ENCODE measurements at regions not wholly inside any gene's neighbourhood (a gene's known extent, or its start where the extent isn't known, plus 50 kb on each side); places are given as distances from the start of the nearest gene placed in this dataset.

DNA sequence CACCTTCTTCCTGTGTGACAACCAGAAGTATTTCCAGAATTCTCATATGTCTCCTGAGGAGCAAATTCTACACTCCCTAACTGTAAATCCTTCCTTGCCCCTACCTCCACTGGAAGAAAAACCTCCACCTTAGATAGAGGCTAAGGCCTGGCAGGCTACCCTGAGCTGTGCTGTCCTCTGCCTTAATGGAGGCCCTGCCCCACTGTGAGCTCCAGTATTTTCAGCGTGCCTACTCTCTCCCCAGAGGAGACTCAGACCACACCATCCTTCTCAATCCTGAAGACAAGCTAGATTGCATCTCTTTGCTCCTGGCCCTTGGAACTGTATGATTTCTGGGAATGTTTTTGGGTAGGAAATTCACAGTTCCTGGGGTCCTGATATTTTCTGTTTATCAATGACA, 110.0 kb upstream of the OBI1 start:
- TF ChIP-seq, protein P1, sequence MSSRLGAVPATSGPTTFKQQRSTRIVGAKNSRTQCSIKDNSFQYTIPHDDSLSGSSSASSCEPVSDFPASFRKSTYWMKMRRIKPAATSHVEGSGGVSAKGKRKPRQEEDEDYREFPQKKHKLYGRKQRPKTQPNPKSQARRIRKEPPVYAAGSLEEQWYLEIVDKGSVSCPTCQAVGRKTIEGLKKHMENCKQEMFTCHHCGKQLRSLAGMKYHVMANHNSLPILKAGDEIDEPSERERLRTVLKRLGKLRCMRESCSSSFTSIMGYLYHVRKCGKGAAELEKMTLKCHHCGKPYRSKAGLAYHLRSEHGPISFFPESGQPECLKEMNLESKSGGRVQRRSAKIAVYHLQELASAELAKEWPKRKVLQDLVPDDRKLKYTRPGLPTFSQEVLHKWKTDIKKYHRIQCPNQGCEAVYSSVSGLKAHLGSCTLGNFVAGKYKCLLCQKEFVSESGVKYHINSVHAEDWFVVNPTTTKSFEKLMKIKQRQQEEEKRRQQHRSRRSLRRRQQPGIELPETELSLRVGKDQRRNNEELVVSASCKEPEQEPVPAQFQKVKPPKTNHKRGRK (CRISPR knock-in tag; IDR thresholded peaks at IDR 0.05): no peak
- TF ChIP-seq EP300 (IDR thresholded peaks at IDR 0.05; ENCODE audit: low read depth in 2 of 2, low read length in 2 of 2) (no peak), EP300 (CRISPR knock-in tag; IDR thresholded peaks at IDR 0.05; ENCODE audit: borderline replicate concordance) (no peak), JUND (CRISPR knock-in tag; IDR thresholded peaks at IDR 0.05) (no peak), ARNTL (CRISPR knock-in tag; IDR thresholded peaks at IDR 0.05) (no peak), SIN3A (IDR thresholded peaks at IDR 0.05; ENCODE audit: borderline replicate concordance, low read depth, low read length) (no peak), BHLHE40 (IDR thresholded peaks at IDR 0.05; ENCODE audit: low read length) (no peak), JUN (CRISPR knock-in tag; IDR thresholded peaks at IDR 0.05) (no peak), POLR2A (IDR thresholded peaks at IDR 0.05; ENCODE audit: insufficient read depth in 1 of 2, low read depth in 2 of 2, low read length in 2 of 2) (no peak), NCOA5 (CRISPR knock-in tag; IDR thresholded peaks at IDR 0.05) (no peak), MTF2 (CRISPR knock-in tag; IDR thresholded peaks at IDR 0.05; ENCODE audit: borderline replicate concordance) (no peak), STAT5B (CRISPR knock-in tag; IDR thresholded peaks at IDR 0.05) (no peak), NR1H2 (CRISPR knock-in tag; IDR thresholded peaks at IDR 0.05; ENCODE audit: borderline replicate concordance, low read depth) (no peak)
- TF ChIP-seq, protein P2, sequence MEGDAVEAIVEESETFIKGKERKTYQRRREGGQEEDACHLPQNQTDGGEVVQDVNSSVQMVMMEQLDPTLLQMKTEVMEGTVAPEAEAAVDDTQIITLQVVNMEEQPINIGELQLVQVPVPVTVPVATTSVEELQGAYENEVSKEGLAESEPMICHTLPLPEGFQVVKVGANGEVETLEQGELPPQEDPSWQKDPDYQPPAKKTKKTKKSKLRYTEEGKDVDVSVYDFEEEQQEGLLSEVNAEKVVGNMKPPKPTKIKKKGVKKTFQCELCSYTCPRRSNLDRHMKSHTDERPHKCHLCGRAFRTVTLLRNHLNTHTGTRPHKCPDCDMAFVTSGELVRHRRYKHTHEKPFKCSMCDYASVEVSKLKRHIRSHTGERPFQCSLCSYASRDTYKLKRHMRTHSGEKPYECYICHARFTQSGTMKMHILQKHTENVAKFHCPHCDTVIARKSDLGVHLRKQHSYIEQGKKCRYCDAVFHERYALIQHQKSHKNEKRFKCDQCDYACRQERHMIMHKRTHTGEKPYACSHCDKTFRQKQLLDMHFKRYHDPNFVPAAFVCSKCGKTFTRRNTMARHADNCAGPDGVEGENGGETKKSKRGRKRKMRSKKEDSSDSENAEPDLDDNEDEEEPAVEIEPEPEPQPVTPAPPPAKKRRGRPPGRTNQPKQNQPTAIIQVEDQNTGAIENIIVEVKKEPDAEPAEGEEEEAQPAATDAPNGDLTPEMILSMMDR (CRISPR knock-in tag; IDR thresholded peaks at IDR 0.05): no peak
